ENCODE measurements at regions not wholly inside any gene's neighbourhood (a gene's known extent, or its start where the extent isn't known, plus 50 kb on each side); places are given as distances from the start of the nearest gene placed in this dataset.

DNA sequence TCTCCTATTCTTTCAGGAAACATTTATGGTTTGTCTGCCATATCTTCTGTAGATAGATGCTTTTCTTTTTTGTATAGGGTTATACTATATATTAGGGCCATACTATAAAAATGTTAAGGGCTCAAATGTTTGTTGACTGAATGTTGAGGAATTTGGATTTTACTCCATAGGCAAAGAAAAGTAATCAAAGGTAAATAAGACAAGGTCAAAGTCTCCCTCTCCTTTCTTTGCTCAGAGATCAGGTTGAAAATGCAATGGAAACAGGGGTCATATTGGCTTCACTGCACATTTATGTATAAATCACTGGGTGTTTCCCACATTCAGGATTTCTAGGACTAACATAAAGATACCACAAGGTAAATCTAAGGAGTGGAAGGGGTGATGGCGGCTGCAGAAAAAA is 291.4 kb upstream of the FZD8 start:
- TF ChIP-seq, protein P1, sequence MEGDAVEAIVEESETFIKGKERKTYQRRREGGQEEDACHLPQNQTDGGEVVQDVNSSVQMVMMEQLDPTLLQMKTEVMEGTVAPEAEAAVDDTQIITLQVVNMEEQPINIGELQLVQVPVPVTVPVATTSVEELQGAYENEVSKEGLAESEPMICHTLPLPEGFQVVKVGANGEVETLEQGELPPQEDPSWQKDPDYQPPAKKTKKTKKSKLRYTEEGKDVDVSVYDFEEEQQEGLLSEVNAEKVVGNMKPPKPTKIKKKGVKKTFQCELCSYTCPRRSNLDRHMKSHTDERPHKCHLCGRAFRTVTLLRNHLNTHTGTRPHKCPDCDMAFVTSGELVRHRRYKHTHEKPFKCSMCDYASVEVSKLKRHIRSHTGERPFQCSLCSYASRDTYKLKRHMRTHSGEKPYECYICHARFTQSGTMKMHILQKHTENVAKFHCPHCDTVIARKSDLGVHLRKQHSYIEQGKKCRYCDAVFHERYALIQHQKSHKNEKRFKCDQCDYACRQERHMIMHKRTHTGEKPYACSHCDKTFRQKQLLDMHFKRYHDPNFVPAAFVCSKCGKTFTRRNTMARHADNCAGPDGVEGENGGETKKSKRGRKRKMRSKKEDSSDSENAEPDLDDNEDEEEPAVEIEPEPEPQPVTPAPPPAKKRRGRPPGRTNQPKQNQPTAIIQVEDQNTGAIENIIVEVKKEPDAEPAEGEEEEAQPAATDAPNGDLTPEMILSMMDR (IDR thresholded peaks at IDR 0.05) = no peak
- TF ChIP-seq POLR2AphosphoS5 (IDR thresholded peaks at IDR 0.05) = no peak
